ENCODE measurements at regions not wholly inside any gene's neighbourhood (a gene's known extent, or its start where the extent isn't known, plus 50 kb on each side); places are given as distances from the start of the nearest gene placed in this dataset.

- no peak for TF ChIP-seq CBFB (CRISPR knock-in tag; IDR thresholded peaks at IDR 0.05)
- no peak for TF ChIP-seq NR2C2 (CRISPR knock-in tag; IDR thresholded peaks at IDR 0.05)
- TF ChIP-seq NR2C2 (tag; IDR thresholded peaks at IDR 0.05), result peak; percentile 90
- peak in 2 of 3 experiments; percentile 18 to 80 for TF ChIP-seq YY1 (IDR thresholded peaks at IDR 0.05; ENCODE audit: borderline replicate concordance in 1 of 3, control insufficient read depth in 1 of 3, extremely low read depth in 1 of 3, insufficient read depth in 3 of 3, insufficient read length in 1 of 3, insufficient replicate concordance in 2 of 3, low read depth in 1 of 3, low read length in 2 of 3)
- TF ChIP-seq HMG20A (CRISPR knock-in tag; conservative IDR thresholded peaks at IDR 0.05), result no peak
- no peak for TF ChIP-seq NCOA6 (IDR thresholded peaks at IDR 0.05)
- no peak for TF ChIP-seq CSDE1 (IDR thresholded peaks at IDR 0.05)
- TF ChIP-seq ZNF133 (CRISPR knock-in tag; IDR thresholded peaks at IDR 0.05), result peak; percentile 95
- TF ChIP-seq HOMEZ (CRISPR knock-in tag; IDR thresholded peaks at IDR 0.05), result peak; percentile 93
- TF ChIP-seq NBN (IDR thresholded peaks at IDR 0.05; ENCODE audit: low read depth), result peak; percentile 15; the same call in 1 of the 2 replicates
- no peak for TF ChIP-seq FOXK1 (CRISPR knock-in tag; IDR thresholded peaks at IDR 0.05; ENCODE audit: borderline replicate concordance)
- peak; percentile 88 for TF ChIP-seq ZNF79 (CRISPR knock-in tag; IDR thresholded peaks at IDR 0.05; ENCODE audit: low read depth)
- peak; percentile 86 for TF ChIP-seq ETS2 (tag; IDR thresholded peaks at IDR 0.05; ENCODE audit: borderline replicate concordance, poor library complexity, severe bottlenecking)
- TF ChIP-seq NR2C1 (IDR thresholded peaks at IDR 0.05), result no peak
- TF ChIP-seq NR2C1 (tag; IDR thresholded peaks at IDR 0.05), result peak; percentile 94
- TF ChIP-seq, protein P1, sequence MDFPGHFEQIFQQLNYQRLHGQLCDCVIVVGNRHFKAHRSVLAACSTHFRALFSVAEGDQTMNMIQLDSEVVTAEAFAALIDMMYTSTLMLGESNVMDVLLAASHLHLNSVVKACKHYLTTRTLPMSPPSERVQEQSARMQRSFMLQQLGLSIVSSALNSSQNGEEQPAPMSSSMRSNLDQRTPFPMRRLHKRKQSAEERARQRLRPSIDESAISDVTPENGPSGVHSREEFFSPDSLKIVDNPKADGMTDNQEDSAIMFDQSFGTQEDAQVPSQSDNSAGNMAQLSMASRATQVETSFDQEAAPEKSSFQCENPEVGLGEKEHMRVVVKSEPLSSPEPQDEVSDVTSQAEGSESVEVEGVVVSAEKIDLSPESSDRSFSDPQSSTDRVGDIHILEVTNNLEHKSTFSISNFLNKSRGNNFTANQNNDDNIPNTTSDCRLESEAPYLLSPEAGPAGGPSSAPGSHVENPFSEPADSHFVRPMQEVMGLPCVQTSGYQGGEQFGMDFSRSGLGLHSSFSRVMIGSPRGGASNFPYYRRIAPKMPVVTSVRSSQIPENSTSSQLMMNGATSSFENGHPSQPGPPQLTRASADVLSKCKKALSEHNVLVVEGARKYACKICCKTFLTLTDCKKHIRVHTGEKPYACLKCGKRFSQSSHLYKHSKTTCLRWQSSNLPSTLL (IDR thresholded peaks at IDR 0.05), result no peak
- 0 out of 4 replicates have a peak, but pooled peaks of 1 of the 2 experiments have one; percentile 21 for TF ChIP-seq NRF1 (conservative IDR thresholded peaks at IDR 0.05 in 1 of 2, IDR thresholded peaks at IDR 0.05 in 1 of 2)
- peak; percentile 83 for TF ChIP-seq GABPB2 (CRISPR knock-in tag; conservative IDR thresholded peaks at IDR 0.05)
- TF ChIP-seq CREB3L1 (IDR thresholded peaks at IDR 0.05; ENCODE audit: borderline replicate concordance, low read depth), result no peak
- no peak for TF ChIP-seq DACH1 (IDR thresholded peaks at IDR 0.05; ENCODE audit: partially characterized antibody)
- peak; percentile 77; the same call in 1 of the 2 replicates for TF ChIP-seq BMI1 (IDR thresholded peaks at IDR 0.05; ENCODE audit: low read length)
- TF ChIP-seq ARID3B (CRISPR knock-in tag; IDR thresholded peaks at IDR 0.05; ENCODE audit: borderline replicate concordance), result peak; percentile 79; the same call in 1 of the 2 replicates
- no peak for TF ChIP-seq ZSCAN29 (IDR thresholded peaks at IDR 0.05)
Measured at GRCh38 chr2:47297767-47298425, 71.2 kb upstream of the EPCAM start (continued).

Measured in K562 (cell line).